Epithelial cell of esophagus (primary cell): ENCODE measurements at regions not wholly inside any gene's neighbourhood (a gene's known extent, or its start where the extent isn't known, plus 50 kb on each side); places are given as distances from the start of the nearest gene placed in this dataset.

Experiments
- DNase-seq: peaks from one replicate; pipeline ENCODE4 v3.0.0; 2010; ENCODE audit warnings: low read depth
- H3K4me3 ChIP-seq: 2 replicates; pipeline ENCODE4 v1.5.1; 2011; ENCODE audit warnings: mild to moderate bottlenecking, low read length, control low read depth
- TF ChIP-seq, protein P1 (sequence below): IDR thresholded peaks from 2 replicates; pipeline ENCODE4 v1.5.1; 2011; ENCODE audit warnings: low read depth, mild to moderate bottlenecking, low read length, control low read depth, inconsistent platforms; ENCODE audit not compliant: insufficient read depth; ENCODE audit errors: missing control alignments

DNA sequence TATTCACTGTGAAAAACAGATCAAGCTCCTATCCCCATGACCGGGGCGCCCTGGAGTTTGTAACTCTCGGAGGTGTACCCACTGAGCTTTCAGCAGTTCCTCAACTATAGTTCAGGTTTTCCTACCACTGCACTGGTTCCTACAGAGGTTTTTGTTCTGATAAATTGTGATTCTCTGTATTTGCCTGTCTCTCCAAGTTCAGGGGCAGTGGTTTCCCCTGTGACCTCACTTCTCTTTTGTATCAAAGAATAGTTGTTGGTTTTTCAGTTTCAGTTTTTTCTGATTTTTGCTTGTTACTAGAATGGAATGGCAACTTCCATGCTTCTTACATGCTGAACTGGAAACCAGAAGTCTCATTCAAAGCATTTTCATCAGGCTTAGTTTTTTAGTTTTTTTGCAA, 56.8 kb upstream of the PLS3 start:
- no peak overlapping the region for H3K4me3 ChIP-seq
- no peak for DNase-seq
- TF ChIP-seq, protein P1, sequence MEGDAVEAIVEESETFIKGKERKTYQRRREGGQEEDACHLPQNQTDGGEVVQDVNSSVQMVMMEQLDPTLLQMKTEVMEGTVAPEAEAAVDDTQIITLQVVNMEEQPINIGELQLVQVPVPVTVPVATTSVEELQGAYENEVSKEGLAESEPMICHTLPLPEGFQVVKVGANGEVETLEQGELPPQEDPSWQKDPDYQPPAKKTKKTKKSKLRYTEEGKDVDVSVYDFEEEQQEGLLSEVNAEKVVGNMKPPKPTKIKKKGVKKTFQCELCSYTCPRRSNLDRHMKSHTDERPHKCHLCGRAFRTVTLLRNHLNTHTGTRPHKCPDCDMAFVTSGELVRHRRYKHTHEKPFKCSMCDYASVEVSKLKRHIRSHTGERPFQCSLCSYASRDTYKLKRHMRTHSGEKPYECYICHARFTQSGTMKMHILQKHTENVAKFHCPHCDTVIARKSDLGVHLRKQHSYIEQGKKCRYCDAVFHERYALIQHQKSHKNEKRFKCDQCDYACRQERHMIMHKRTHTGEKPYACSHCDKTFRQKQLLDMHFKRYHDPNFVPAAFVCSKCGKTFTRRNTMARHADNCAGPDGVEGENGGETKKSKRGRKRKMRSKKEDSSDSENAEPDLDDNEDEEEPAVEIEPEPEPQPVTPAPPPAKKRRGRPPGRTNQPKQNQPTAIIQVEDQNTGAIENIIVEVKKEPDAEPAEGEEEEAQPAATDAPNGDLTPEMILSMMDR, result no peak
